SK-N-SH treated with all-trans-retinoic acid at 6 μM for 48 hours (cell line): ENCODE measurements at regions not wholly inside any gene's neighbourhood (a gene's known extent, or its start where the extent isn't known, plus 50 kb on each side); places are given as distances from the start of the nearest gene placed in this dataset.

Experiments
- ATAC-seq: fragments of 200-7000 bp; cut with Tn5 transposase; 3 replicates; pipeline ENCODE4 v1.9.1; 2020; ENCODE audit warnings: mild to moderate bottlenecking, moderate library complexity
- ARNTL ChIP-seq: fragments of 450-650 bp; formaldehyde crosslinking; IDR thresholded peaks from 2 replicates; pipeline ENCODE4 v1.5.0; 2020; ENCODE audit warnings: low read depth, mild to moderate bottlenecking, moderate library complexity, borderline replicate concordance
- CREB5 ChIP-seq: fragments of 250-450 bp; sonication (Bioruptor Pico); IDR thresholded peaks from 2 replicates; pipeline ENCODE4 v1.5.1; 2020; ENCODE audit warnings: low read depth, mild to moderate bottlenecking, moderate library complexity
- CSDC2 ChIP-seq: fragments of 250-450 bp; sonication (Bioruptor Pico); IDR thresholded peaks from 2 replicates; pipeline ENCODE4 v1.5.0; 2020; ENCODE audit warnings: mild to moderate bottlenecking, moderate library complexity
- ESRRG ChIP-seq: fragments of 250-450 bp; sonication (Bioruptor Pico); IDR thresholded peaks from 2 replicates; pipeline ENCODE4 v1.6.1; 2021; ENCODE audit warnings: mild to moderate bottlenecking
- GLIS3 ChIP-seq: fragments of 250-450 bp; sonication (Bioruptor Pico); IDR thresholded peaks from 2 replicates; pipeline ENCODE4 v1.5.0; 2020; ENCODE audit warnings: mild to moderate bottlenecking, moderate library complexity
- ISL1 ChIP-seq: fragments of 250-450 bp; sonication (Bioruptor Pico); IDR thresholded peaks from 2 replicates; pipeline ENCODE4 v2.1.2; 2022; ENCODE audit warnings: mild to moderate bottlenecking, moderate library complexity
- OSR1 ChIP-seq: fragments of 250-450 bp; sonication (Bioruptor Pico); IDR thresholded peaks from 2 replicates; pipeline ENCODE4 v1.8.0; 2022; ENCODE audit warnings: moderate library complexity, mild to moderate bottlenecking, inconsistent platforms
- PATZ1 ChIP-seq: fragments of 250-450 bp; sonication (Bioruptor Pico); IDR thresholded peaks from 2 replicates; pipeline ENCODE4 v1.8.0; 2020; ENCODE audit warnings: mild to moderate bottlenecking, moderate library complexity, borderline replicate concordance
- SNAI2 ChIP-seq: fragments of 250-450 bp; sonication (Bioruptor Pico); IDR thresholded peaks from 2 replicates; pipeline ENCODE4 v1.5.0; 2020; ENCODE audit warnings: mild to moderate bottlenecking, moderate library complexity
- TCF4 ChIP-seq: fragments of 250-450 bp; sonication (Bioruptor Pico); IDR thresholded peaks from 2 replicates; pipeline ENCODE4 v1.8.0; 2021; ENCODE audit warnings: mild to moderate bottlenecking, moderate library complexity, borderline replicate concordance
- TOX ChIP-seq: fragments of 250-450 bp; sonication (Bioruptor Pico); IDR thresholded peaks from 2 replicates; pipeline ENCODE4 v1.8.0; 2021; ENCODE audit warnings: mild to moderate bottlenecking, moderate library complexity, borderline replicate concordance
- ZFP30 ChIP-seq: fragments of 450-650 bp; formaldehyde crosslinking; IDR thresholded peaks from 2 replicates; pipeline ENCODE4 v1.5.0; 2022; ENCODE audit warnings: mild to moderate bottlenecking, moderate library complexity
- ZNF70 ChIP-seq: fragments of 450-650 bp; formaldehyde crosslinking; IDR thresholded peaks from 2 replicates; pipeline ENCODE4 v1.5.0; 2020; ENCODE audit warnings: mild to moderate bottlenecking, moderate library complexity
- ZNF8 ChIP-seq: fragments of 450-650 bp; formaldehyde crosslinking; IDR thresholded peaks from 2 replicates; pipeline ENCODE4 v1.5.0; 2020; ENCODE audit warnings: mild to moderate bottlenecking, moderate library complexity
- TF ChIP-seq, protein P1 (sequence below): fragments of 250-450 bp; sonication (Bioruptor Pico); IDR thresholded peaks from 2 replicates; pipeline ENCODE4 v1.8.0; 2021; ENCODE audit warnings: low read depth, mild to moderate bottlenecking, moderate library complexity, borderline replicate concordance
- TF ChIP-seq, protein P2 (sequence below): fragments of 250-450 bp; sonication (Bioruptor Pico); IDR thresholded peaks from 2 replicates; pipeline ENCODE4 v1.5.1; 2021; ENCODE audit warnings: mild to moderate bottlenecking, moderate library complexity
- TF ChIP-seq, protein P3 (sequence below): fragments of 250-450 bp; sonication (Bioruptor Pico); IDR thresholded peaks from 2 replicates; pipeline ENCODE4 v1.5.0; 2020; ENCODE audit warnings: mild to moderate bottlenecking, moderate library complexity

DNA sequence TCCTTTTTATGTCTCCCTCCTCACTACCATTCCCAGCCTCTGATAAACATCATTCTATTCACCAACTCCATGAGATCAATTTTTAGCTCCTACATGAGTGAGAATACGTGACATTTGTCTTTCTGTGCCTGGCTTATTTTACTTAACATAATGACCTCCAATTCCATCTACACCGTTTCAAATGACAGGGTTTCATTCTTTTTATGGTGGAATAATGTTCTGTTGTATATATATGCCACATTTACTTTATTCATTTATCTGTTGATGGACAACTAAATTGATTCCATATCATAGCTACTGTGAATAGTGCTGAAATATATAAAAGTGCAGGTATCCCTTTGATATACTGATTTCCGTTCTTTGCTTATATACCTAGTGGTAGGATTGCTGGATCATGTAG, 503.9 kb downstream of the SMARCA1 start:
- no peak for ATAC-seq
- TF ChIP-seq PATZ1 (no peak), ISL1 (CRISPR knock-in tag) (no peak), ESRRG (CRISPR knock-in tag) (no peak), TCF4 (CRISPR knock-in tag) (no peak), OSR1 (no peak), ZNF8 (no peak), TOX (CRISPR knock-in tag) (no peak), CREB5 (CRISPR knock-in tag) (no peak), ZFP30 (CRISPR knock-in tag) (no peak), GLIS3 (CRISPR knock-in tag) (no peak), CSDC2 (CRISPR knock-in tag) (no peak), ARNTL (no peak), ZNF70 (CRISPR knock-in tag) (no peak)
- TF ChIP-seq, protein P1, sequence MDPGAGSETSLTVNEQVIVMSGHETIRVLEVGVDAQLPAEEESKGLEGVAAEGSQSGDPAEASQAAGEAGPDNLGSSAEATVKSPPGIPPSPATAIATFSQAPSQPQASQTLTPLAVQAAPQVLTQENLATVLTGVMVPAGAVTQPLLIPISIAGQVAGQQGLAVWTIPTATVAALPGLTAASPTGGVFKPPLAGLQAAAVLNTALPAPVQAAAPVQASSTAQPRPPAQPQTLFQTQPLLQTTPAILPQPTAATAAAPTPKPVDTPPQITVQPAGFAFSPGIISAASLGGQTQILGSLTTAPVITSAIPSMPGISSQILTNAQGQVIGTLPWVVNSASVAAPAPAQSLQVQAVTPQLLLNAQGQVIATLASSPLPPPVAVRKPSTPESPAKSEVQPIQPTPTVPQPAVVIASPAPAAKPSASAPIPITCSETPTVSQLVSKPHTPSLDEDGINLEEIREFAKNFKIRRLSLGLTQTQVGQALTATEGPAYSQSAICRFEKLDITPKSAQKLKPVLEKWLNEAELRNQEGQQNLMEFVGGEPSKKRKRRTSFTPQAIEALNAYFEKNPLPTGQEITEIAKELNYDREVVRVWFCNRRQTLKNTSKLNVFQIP (CRISPR knock-in tag): no peak
- TF ChIP-seq, protein P2, sequence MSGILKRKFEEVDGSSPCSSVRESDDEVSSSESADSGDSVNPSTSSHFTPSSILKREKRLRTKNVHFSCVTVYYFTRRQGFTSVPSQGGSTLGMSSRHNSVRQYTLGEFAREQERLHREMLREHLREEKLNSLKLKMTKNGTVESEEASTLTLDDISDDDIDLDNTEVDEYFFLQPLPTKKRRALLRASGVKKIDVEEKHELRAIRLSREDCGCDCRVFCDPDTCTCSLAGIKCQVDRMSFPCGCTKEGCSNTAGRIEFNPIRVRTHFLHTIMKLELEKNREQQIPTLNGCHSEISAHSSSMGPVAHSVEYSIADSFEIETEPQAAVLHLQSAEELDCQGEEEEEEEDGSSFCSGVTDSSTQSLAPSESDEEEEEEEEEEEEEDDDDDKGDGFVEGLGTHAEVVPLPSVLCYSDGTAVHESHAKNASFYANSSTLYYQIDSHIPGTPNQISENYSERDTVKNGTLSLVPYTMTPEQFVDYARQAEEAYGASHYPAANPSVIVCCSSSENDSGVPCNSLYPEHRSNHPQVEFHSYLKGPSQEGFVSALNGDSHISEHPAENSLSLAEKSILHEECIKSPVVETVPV: no peak

DNA sequence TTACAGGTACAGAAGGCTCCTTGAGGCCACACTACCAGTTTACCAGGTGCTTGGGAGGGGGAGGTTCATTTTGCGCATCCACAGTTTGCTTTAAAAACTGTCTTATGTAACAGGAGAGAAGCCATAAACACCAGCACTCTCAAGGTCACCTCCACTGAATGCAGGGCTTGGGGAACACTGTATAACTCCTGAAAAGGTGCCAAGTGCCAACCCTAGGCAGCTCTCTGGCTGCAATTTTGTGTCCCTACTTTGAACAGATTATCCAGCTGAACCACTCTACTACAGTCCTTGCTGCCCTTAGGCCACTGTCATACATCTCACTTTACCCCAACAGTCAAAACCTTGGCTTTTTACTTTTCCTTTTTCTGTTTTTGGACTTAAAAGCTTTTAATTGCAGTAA, 507.9 kb downstream of the SMARCA1 start:
- TF ChIP-seq ESRRG (CRISPR knock-in tag) (no peak), PATZ1 (no peak), ZFP30 (CRISPR knock-in tag) (no peak), SNAI2 (CRISPR knock-in tag) (no peak)
- TF ChIP-seq, protein P3, sequence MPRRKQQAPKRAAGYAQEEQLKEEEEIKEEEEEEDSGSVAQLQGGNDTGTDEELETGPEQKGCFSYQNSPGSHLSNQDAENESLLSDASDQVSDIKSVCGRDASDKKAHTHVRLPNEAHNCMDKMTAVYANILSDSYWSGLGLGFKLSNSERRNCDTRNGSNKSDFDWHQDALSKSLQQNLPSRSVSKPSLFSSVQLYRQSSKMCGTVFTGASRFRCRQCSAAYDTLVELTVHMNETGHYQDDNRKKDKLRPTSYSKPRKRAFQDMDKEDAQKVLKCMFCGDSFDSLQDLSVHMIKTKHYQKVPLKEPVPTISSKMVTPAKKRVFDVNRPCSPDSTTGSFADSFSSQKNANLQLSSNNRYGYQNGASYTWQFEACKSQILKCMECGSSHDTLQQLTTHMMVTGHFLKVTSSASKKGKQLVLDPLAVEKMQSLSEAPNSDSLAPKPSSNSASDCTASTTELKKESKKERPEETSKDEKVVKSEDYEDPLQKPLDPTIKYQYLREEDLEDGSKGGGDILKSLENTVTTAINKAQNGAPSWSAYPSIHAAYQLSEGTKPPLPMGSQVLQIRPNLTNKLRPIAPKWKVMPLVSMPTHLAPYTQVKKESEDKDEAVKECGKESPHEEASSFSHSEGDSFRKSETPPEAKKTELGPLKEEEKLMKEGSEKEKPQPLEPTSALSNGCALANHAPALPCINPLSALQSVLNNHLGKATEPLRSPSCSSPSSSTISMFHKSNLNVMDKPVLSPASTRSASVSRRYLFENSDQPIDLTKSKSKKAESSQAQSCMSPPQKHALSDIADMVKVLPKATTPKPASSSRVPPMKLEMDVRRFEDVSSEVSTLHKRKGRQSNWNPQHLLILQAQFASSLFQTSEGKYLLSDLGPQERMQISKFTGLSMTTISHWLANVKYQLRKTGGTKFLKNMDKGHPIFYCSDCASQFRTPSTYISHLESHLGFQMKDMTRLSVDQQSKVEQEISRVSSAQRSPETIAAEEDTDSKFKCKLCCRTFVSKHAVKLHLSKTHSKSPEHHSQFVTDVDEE (CRISPR knock-in tag): no peak
- TF ChIP-seq, all 23 proteins: peak for 0
- ATAC-seq: no peak

GRCh38 chrX:129013574-129013973, 509.7 kb downstream of the SMARCA1 start:
- no peak for ATAC-seq
- TF ChIP-seq, protein P3 (CRISPR knock-in tag): no peak
- TF ChIP-seq ARNTL: no peak
- no peak for TF ChIP-seq OSR1
- TF ChIP-seq SNAI2 (CRISPR knock-in tag): no peak
- no peak for TF ChIP-seq ZNF8
- no peak for TF ChIP-seq TCF4 (CRISPR knock-in tag)
- TF ChIP-seq ISL1 (CRISPR knock-in tag): no peak
